Activated CD8-positive, alpha-beta memory T cell treated with anti-CD3 and anti-CD28 coated beads, Interleukin-2, amount 50 U/mL, for 1 hour (primary cell): ENCODE measurements at regions not wholly inside any gene's neighbourhood (a gene's known extent, or its start where the extent isn't known, plus 50 kb on each side); places are given as distances from the start of the nearest gene placed in this dataset.

ENCODE experiments used
- DNase-seq: peaks from one replicate; pipeline ENCODE4 v3.0.0-alpha.2; 2020; ENCODE audit errors: extremely low read depth

GRCh38 chr14:76551906-76552305 is 176.0 kb downstream of the ESRRB start:
- no peak for DNase-seq

- no peak for DNase-seq
These were observed 188.8 kb downstream of the ESRRB start for GRCh38 chr14:76564471-76565422.

GRCh38 chr14:76566439-76566838 is 190.5 kb downstream of the ESRRB start:
- no peak for DNase-seq

GRCh38 chr14:76574416-76575095 is 186.7 kb upstream of the VASH1 start:
- DNase-seq: no peak

- no peak for DNase-seq
These were observed 186.2 kb upstream of the VASH1 start for GRCh38 chr14:76575108-76575507.

- no peak for DNase-seq
These were observed 185.1 kb upstream of the VASH1 start for GRCh38 chr14:76576047-76576741.

GRCh38 chr14:76577090-76577489 is 184.2 kb upstream of the VASH1 start:
- DNase-seq: no peak

GRCh38 chr14:76577837-76578236 is 183.4 kb upstream of the VASH1 start:
- DNase-seq: no peak

- no peak for DNase-seq
These were observed 180.9 kb upstream of the VASH1 start for GRCh38 chr14:76580399-76580798.

- no peak for DNase-seq
These were observed 180.3 kb upstream of the VASH1 start for GRCh38 chr14:76580967-76581366.

- no peak for DNase-seq
These were observed 179.7 kb upstream of the VASH1 start for GRCh38 chr14:76581592-76581991.

GRCh38 chr14:76582447-76582846 is 178.8 kb upstream of the VASH1 start:
- DNase-seq: no peak

- no peak for DNase-seq
These were observed 178.1 kb upstream of the VASH1 start for GRCh38 chr14:76583174-76583573.

- DNase-seq: no peak
These were observed 177.5 kb upstream of the VASH1 start for GRCh38 chr14:76583805-76584204.

GRCh38 chr14:76584271-76584702 is 177.0 kb upstream of the VASH1 start:
- no peak for DNase-seq

- DNase-seq: no peak
These were observed 175.7 kb upstream of the VASH1 start for GRCh38 chr14:76585616-76586015.

- no peak for DNase-seq
These were observed 172.0 kb upstream of the VASH1 start for GRCh38 chr14:76589246-76589645.

- DNase-seq: no peak
These were observed 170.0 kb upstream of the VASH1 start for GRCh38 chr14:76591266-76591665.

GRCh38 chr14:76595266-76595665 is 166.0 kb upstream of the VASH1 start:
- DNase-seq: no peak

GRCh38 chr14:76597387-76597786 is 163.9 kb upstream of the VASH1 start:
- DNase-seq: no peak

- no peak for DNase-seq
These were observed 162.1 kb upstream of the VASH1 start for GRCh38 chr14:76599141-76599540.

GRCh38 chr14:76599559-76600287 is 161.5 kb upstream of the VASH1 start:
- no peak for DNase-seq
